PC-3 (cell line): ENCODE measurements at regions not wholly inside any gene's neighbourhood (a gene's known extent, or its start where the extent isn't known, plus 50 kb on each side); places are given as distances from the start of the nearest gene placed in this dataset.

Experiments used
- ATAC-seq: fragments of 200-7000 bp; cut with Tn5 transposase; 2 replicates; pipeline ENCODE4 v1.9.1; 2020; ENCODE audit warnings: mild to moderate bottlenecking, moderate library complexity
- BruUV-seq: library from RNA; stranded (reverse); fragments of 400-500 nt; replicated peaks from 2 replicates; lab custom pipeline; 2021; lab: Mats Ljungman, UMichigan
- CTCF ChIA-PET: fragments of 300-600 bp; sonication (Branson Sonifier 250); formaldehyde crosslinking; loops from one replicate; lab custom pipeline; 2022; ENCODE audit warnings: antibody characterized with exemption; lab: Charles Lee
- POLR2A ChIA-PET: fragments of 300-600 bp; sonication (Branson Sonifier 250); formaldehyde crosslinking; loops from one replicate; lab custom pipeline; 2022; ENCODE audit warnings: antibody characterized with exemption; ENCODE audit not compliant: unreplicated experiment; lab: Charles Lee
- DNase-seq: peaks from one replicate; pipeline ENCODE4 v3.0.0-alpha.2; 2015
- H2AFZ ChIP-seq: fragments of 300-600 bp; sonication (generic); 2 replicates; pipeline ENCODE4 v1.6.0; 2016; ENCODE audit warnings: antibody characterized with exemption, low read length
- H3F3A ChIP-seq: fragments of 300-600 bp; sonication (generic); one replicate; pipeline ENCODE4 v1.6.0; 2017; ENCODE audit warnings: antibody characterized with exemption, low read length, control low read depth, mild to moderate bottlenecking; ENCODE audit not compliant: unreplicated experiment
- H3K27ac ChIP-seq: fragments of 300-600 bp; sonication (generic); 2 replicates; pipeline ENCODE4 v1.5.1; 2016; ENCODE audit warnings: mild to moderate bottlenecking, low read length
- H3K27me3 ChIP-seq: fragments of 300-600 bp; sonication (generic); 2 replicates; pipeline ENCODE4 v1.6.1; 2016; ENCODE audit warnings: low read length, mixed read lengths
- H3K36me3 ChIP-seq: fragments of 300-600 bp; sonication (generic); 2 replicates; pipeline ENCODE4 v1.6.1; 2016; ENCODE audit warnings: low read depth, mixed run types, low read length, mixed read lengths
- H3K4me1 ChIP-seq: fragments of 300-600 bp; sonication (generic); 2 replicates; pipeline ENCODE4 v1.5.1; 2016; ENCODE audit warnings: low read length; ENCODE audit not compliant: insufficient read depth
- H3K4me2 ChIP-seq: fragments of 300-600 bp; sonication (generic); 2 replicates; pipeline ENCODE4 v1.6.0; 2016; ENCODE audit warnings: low read length
- H3K4me3 ChIP-seq: fragments of 300-600 bp; sonication (generic); 2 replicates; pipeline ENCODE4 v1.5.1; 2016; ENCODE audit warnings: mild to moderate bottlenecking, low read length, mixed read lengths
- H3K79me2 ChIP-seq: fragments of 300-600 bp; sonication (generic); 2 replicates; pipeline ENCODE4 v1.6.1; 2017; ENCODE audit warnings: low read length, mixed read lengths
- H3K9ac ChIP-seq: fragments of 300-600 bp; sonication (generic); 2 replicates; pipeline ENCODE4 v1.6.0; 2016; ENCODE audit warnings: mild to moderate bottlenecking, low read length
- H3K9me2 ChIP-seq: fragments of 300-600 bp; sonication (generic); replicated peaks from 2 replicates; pipeline ENCODE4 v1.6.1; 2016; ENCODE audit warnings: mixed run types, low read length, mixed read lengths
- H3K9me3 ChIP-seq: fragments of 300-600 bp; sonication (generic); 2 replicates; pipeline ENCODE4 v1.6.1; 2016; ENCODE audit warnings: low read length, mixed read lengths
- H4K20me1 ChIP-seq: fragments of 300-600 bp; sonication (generic); 2 replicates; pipeline ENCODE4 v1.6.1; 2016; ENCODE audit warnings: low read length, mixed read lengths
- EZH2 ChIP-seq: fragments of 300-600 bp; sonication (generic); IDR thresholded peaks from one replicate; pipeline ENCODE4 v1.6.1; 2017; ENCODE audit warnings: antibody characterized with exemption, mild to moderate bottlenecking, low read length; ENCODE audit not compliant: unreplicated experiment
- EZH2phosphoT487 ChIP-seq: fragments of 300-600 bp; sonication (generic); IDR thresholded peaks from 2 replicates; pipeline ENCODE4 v1.6.1; 2018; ENCODE audit warnings: mild to moderate bottlenecking, antibody characterized with exemption, low read length, borderline replicate concordance
- intact Hi-C: fragments of 100-400 bp; cut with micrococcal nuclease; formaldehyde crosslinking; loops from 2 replicates; pipeline ENCODE4 v1.9.0; 2023
- TF ChIP-seq, protein P1 (sequence below): fragments of 300-600 bp; sonication (generic); conservative IDR thresholded peaks from 2 replicates; pipeline ENCODE4 v1.5.1; 2017; ENCODE audit warnings: antibody characterized with exemption, low read depth, mild to moderate bottlenecking, low read length

GRCh38 chr3:176447369-176447768, 749.9 kb downstream of the TBL1XR1 start:
- Histone ChIP-seq H4K20me1 (no peaks in the 10 kb centered on the region), H3K36me3 (no peaks in the 10 kb centered on the region), H3K9me3 (no peaks in the 10 kb centered on the region), H3K9ac (no peak overlapping the region), H3K27ac (no peak overlapping the region), H3F3A (no peaks in the 10 kb centered on the region), H3K27me3 (no peaks in the 10 kb centered on the region), H3K9me2 (no peaks in the 10 kb centered on the region), H3K4me3 (no peak overlapping the region), H3K79me2 (no peaks in the 10 kb centered on the region), H3K4me1 (no peaks in the 10 kb centered on the region), H2AFZ (no peak overlapping the region), H3K4me2 (no peak overlapping the region)
- BruUV-seq, result no TSS peak
- intact Hi-C loops, result no loop called here
- ATAC-seq (no peak), DNase-seq (no peak)
- ChIA-PET POLR2A (no interaction called here), CTCF (no interaction called here)
- no peak for TF ChIP-seq EZH2phosphoT487
- TF ChIP-seq, protein P1, sequence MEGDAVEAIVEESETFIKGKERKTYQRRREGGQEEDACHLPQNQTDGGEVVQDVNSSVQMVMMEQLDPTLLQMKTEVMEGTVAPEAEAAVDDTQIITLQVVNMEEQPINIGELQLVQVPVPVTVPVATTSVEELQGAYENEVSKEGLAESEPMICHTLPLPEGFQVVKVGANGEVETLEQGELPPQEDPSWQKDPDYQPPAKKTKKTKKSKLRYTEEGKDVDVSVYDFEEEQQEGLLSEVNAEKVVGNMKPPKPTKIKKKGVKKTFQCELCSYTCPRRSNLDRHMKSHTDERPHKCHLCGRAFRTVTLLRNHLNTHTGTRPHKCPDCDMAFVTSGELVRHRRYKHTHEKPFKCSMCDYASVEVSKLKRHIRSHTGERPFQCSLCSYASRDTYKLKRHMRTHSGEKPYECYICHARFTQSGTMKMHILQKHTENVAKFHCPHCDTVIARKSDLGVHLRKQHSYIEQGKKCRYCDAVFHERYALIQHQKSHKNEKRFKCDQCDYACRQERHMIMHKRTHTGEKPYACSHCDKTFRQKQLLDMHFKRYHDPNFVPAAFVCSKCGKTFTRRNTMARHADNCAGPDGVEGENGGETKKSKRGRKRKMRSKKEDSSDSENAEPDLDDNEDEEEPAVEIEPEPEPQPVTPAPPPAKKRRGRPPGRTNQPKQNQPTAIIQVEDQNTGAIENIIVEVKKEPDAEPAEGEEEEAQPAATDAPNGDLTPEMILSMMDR, result no peak
- no peak for TF ChIP-seq EZH2

GRCh38 chr3:176442326-176442725, 755.0 kb downstream of the TBL1XR1 start:
- H3K36me3 ChIP-seq, result no peaks in the 10 kb centered on the region
- POLR2A ChIA-PET, result no interaction called here

DNA sequence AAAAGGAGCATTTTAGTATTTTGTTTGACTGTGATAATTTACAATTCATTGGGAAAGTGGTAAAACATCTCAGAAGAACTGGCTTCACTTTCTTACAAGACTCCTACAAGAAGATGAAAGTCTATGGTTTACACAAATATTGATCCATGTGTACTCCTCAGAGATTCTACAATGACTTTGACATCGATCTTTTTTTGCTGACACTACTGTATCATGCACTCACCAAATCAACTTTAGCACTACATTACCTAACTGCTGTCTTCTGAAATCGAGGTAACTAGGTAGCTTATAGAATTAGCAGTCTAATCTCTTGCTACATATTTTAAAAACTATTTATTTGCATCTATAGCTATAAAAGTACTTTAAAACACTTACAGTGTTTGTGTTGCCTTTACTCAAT, 757.6 kb downstream of the TBL1XR1 start:
- ChIA-PET CTCF (no interaction called here), POLR2A (interaction anchor here (0.5 kb wide), 1 partner anchor 12 kb away, joined by 3 read pairs; no protein-coding TSS in a partner anchor)
- H3K4me1 ChIP-seq, result no peaks in the 10 kb centered on the region
- H3K4me3 ChIP-seq, result no peak overlapping the region
- H3K9me3 ChIP-seq, result no peaks in the 10 kb centered on the region
- intact Hi-C loops, result loop anchor here (10.0 kb wide), 4 partner anchors 835 to 1925 kb away; no protein-coding TSS in a partner anchor
- no peak overlapping the region for H2AFZ ChIP-seq
- no peaks in the 10 kb centered on the region for H3K9me2 ChIP-seq
- no peaks in the 10 kb centered on the region for H3F3A ChIP-seq
- H3K79me2 ChIP-seq, result no peaks in the 10 kb centered on the region
- ATAC-seq (no peak), DNase-seq (no peak)
- no peaks in the 10 kb centered on the region for H4K20me1 ChIP-seq
- no peak overlapping the region for H3K4me2 ChIP-seq
- no peak overlapping the region for H3K27ac ChIP-seq
- no TSS peak for BruUV-seq
- H3K36me3 ChIP-seq, result no peaks in the 10 kb centered on the region
- H3K9ac ChIP-seq, result no peak overlapping the region
- TF ChIP-seq, protein P1, result no peak
- TF ChIP-seq EZH2, result no peak
- no peak for TF ChIP-seq EZH2phosphoT487
- H3K27me3 ChIP-seq, result no peaks in the 10 kb centered on the region

More at GRCh38 chr3:176442326-176442725, 755.0 kb downstream of the TBL1XR1 start:
- no peak for DNase-seq
- Histone ChIP-seq H3K9me2 (no peaks in the 10 kb centered on the region), H3K9me3 (no peaks in the 10 kb centered on the region), H3K4me2 (no peak overlapping the region), H3K9ac (no peak overlapping the region), H3K79me2 (no peaks in the 10 kb centered on the region), H3K4me3 (no peak overlapping the region), H3K27me3 (no peaks in the 10 kb centered on the region), H3K27ac (no peak overlapping the region), H3F3A (no peaks in the 10 kb centered on the region), H2AFZ (no peak overlapping the region), H3K4me1 (no peaks in the 10 kb centered on the region), H4K20me1 (no peaks in the 10 kb centered on the region)
- CTCF ChIA-PET, result no interaction called here
- intact Hi-C loops, result no loop called here
- BruUV-seq, result no TSS peak
- ATAC-seq, result no peak
- TF ChIP-seq EZH2 (no peak), EZH2phosphoT487 (no peak)
- TF ChIP-seq, protein P1, result no peak
